GM21737 (cell line): ENCODE measurements at regions not wholly inside any gene's neighbourhood (a gene's known extent, or its start where the extent isn't known, plus 50 kb on each side); places are given as distances from the start of the nearest gene placed in this dataset.
"Not testable (repeated sequence)": the region's sequence is repeated elsewhere in the genome, so short reads cannot be mapped to it uniquely, and the experiment has no call there.

Source experiments
- ATAC-seq: cut with Tn5 transposase; IDR thresholded peaks from one replicate; pipeline ENCODE4 v1.9.1; 2021; ENCODE audit warnings: mild to moderate bottlenecking, moderate library complexity; ENCODE audit not compliant: unreplicated experiment

DNA sequence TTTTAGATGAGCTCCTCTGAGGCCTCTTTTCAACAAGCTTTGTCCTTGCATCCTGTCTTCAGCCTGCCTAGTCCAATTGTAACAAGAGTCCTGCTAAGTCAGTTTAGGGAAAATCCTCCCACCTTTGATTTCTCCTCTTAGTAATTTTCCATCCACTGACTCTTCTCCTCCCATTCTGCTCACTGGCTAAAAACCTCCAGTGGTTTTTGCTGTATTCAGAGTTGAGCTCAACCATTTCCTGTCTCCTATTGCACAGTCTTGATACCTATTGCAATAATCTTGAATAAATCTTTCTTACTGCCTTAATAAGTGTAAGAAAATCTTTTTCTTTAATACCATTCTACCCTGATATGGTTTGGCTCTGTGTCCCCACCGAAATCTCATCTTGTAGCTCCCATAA is 117.8 kb upstream of the ENPP6 start:
- ATAC-seq, result no peak

DNA sequence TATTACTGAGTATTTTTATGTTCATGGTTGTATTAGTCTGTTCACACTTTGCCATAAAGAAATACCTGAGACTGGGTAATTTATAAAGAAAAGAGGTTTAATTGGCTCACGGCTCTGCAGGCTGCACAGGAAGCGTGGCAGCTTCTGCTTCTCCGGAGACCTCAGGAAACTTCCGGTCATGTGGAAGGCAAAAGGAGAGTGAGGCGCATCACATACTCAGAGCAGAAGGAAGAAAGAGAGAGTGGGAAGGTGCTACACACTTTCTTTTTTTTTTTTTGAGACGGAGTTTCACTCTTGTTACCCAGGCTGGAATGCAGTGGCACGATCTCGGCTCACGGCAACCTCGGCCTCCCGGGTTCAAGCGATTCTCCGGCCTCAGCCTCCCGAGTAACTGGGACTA is 115.8 kb upstream of the ENPP6 start:
- not testable (repeated sequence) for ATAC-seq

DNA sequence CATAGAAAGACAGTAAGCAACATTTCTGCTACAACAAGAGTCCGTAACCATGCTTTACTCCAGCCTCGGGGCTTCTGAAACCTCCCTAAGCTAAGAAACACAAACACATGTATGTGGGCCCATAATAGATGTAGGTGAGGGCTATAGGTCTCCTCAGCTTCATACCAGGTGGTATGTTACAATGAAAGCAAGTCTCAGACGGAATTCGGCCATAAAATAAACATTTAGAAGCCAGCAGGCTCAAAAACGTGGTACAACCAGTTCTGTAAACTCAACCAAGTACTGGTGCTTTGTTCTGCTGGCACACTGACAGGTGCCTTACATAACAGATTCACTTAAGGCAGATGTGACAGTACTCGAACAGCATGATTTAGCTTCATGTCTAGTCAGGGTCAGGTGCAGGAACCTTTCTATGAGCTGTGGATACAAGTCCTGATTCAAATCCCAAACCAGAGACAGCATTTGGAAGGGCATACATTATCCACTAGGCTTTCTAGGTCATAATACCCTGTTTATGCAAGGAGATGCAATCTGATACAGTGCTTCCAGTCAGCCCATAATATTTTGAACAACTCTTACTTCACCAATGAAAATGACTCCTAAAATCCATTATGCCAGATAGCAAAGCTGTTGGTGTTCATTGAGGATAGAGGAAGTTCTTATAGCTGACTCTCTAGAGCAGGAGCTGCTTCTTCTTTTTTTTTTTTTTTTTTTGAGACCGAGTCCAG is 113.8 kb upstream of the ENPP6 start:
- no peak for ATAC-seq

DNA sequence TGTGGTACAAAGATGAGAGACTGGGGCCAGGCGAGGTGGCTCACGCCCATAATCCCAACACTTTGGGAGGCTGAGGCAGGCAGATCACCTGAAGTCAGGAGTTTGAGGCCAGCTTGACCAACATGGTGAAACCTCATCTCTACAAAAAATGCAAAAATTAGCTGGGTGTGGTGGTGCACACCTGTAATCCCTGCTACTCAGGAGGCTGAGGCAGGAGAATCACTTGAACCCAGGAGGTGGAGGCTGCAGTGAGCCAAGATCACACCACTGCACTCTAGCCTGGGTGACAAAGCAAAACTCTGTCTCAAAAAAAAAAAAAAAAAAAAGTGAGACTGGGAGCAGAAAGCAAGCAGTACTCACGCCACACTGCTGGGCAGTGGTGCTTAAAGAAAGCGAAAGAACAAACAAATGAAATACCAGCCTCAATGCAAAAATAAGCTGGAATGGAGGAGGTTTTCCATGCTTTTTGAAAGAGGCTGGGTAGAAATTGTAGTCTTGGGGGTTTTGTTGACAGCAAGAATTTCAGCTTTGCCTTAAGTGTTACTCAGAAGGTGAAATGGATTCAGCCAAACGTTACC is 112.9 kb upstream of the ENPP6 start:
- not testable (repeated sequence) for ATAC-seq

DNA sequence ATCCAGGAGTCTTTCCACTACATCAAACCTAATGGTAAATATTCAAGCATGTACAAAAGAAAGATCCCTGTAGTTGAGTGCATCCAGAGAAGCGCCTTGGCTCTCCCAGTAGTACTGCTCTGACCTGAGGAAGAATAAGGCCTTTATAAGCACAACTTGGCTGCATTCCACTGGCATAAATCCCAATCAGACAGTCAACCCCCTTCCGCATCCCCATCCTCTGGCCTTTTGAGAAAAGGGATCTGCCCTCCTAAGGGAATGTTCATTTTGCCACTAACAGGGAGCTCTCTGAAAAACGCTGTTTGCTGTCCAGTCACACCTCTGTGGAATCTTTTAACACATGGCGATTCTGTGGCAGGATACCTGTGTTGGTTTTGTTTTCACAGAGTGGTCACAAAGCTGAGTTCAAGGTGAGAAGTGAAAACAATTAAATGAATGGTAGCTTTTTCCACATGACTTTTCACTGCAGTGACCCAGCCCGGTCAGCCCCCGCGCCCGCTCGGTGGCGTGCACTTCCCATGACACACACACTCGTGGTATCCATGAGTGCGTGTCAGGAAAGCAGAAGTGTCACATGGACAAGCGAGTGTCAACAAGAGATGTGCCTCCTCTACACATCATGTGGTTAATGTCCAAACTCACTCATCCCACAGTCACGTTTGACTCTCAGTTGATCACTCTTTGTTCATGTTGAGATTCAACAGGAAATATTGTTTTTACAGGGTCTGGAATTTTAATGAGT is 112.2 kb upstream of the ENPP6 start:
- ATAC-seq, result peak; percentile 50

DNA sequence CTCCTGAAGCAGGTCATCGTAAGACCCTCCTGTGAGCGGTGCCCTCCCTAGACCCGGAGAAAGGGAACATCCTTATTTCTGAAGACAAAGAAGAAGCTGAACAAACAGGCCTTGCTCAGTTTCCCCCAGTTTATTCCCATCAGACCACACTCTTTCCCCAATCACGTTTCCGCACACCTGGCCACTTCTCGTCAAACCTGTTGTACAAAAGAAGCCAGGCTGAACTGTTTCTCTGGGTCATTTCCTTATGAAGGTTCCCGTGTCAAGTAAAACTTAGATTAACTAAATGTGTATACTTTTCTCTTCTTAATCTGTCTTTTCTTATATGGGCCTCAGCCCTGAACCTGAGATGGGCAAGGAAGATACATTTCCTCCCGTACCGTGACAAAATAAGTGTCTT is 111.6 kb upstream of the ENPP6 start:
- no peak for ATAC-seq

DNA sequence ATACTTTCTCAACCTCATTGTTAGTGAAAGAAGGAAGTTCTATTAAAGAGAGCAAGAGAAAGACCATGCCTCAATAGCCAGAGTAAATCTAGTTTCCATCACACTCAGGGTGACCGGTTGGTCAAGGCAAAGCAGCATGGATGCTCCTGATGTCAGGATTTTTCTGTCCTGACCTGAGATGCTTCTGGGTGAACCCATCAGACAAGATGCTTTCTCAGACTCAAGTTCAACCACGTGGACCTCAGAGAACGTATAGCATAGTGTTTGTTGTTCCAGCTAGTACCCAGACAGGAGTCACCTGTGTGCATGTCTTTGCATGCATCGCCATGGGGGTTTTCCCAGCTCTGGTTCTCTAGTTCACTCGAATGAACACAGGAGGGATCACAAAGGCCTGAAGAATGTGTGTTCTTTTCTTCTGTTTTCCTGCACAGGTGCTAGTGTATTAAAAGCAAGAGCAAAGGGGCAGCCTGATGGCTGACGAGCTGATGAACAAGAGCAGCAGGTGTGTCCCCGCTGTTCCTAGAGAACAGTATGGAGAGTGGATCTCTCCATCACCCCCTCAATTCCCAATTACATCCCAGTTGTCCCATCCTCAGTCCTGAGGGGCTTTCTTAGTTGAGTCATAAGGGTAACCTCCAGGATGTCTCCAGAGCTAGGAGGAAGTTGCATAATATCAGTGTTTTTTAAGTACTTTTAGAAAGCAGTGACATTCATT is 110.5 kb upstream of the ENPP6 start:
- ATAC-seq, result peak; percentile 58

DNA sequence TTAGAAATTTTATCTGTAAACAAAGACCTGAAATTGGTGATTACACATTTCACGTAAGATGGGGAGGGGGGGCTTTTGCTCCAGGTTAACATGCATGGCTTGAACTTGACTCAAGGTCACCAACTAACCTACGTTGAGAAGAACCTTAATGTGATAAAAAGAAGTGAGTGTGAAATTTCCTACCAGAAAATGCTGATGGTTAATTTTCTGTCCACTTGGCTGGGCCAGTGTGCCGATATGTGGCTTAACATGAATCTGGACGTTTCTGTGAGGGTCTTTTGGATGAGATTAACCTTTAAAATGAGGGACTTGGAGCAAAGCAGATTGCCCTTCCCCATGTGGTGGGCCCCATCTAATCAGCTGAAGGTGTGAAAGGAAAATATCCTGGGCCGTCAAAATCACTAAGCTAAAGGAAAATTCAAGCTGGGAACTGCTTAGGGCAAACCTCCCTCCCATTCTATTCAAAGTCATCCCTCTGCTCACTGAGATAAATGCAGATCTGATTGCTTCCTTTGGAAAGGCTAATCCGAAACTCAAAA is 107.3 kb upstream of the ENPP6 start:
- no peak for ATAC-seq

DNA sequence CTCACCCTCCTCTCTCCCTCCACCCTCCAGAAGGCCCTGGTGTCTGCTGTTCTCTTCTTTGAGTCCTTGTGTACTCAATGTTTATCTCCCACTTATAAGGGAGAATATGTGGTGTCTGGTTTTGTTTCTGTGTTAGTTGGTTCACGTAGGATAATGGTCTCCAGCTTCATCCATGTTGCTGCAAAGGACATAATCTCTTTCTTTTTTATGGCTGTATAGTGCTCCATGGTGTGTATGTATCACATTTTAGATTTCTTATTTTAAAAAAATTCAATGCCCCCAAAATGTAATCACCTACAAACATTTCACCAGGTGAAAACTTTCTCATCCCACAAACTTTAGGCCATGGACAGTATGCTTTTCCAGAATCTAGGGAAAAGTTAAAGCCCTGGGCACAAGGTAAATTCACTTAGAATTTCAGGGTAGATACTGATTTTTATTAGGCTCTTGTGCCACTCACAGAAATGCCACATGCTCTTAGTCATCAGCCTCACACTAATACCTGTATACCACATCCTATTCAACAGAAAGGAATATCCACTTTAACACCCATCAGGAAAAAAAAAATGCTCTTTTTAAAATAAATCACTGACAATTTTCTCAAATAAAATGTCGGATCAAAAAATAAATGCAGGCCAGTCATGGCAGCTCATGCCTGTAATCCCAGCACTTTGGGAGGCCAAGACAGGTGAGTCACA is 104.8 kb upstream of the ENPP6 start:
- ATAC-seq, result no peak

DNA sequence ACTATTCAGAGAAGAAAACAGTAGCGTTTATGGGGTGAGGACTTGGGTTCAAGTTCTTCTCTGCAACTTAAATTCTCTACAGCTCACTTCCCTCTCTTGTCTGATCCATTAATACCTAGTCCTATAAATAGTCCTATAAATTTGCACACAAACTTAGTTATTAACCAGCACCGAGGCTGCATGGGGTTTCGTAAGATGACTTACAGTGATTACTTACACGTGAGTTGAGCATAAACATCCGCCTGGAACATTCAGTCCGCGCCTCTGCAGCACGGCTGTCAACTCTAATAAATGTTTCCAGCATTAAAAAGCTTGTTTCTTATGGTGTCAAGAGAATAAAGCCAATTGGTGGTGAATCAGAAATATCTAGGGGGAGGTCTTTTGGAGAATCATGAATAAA is 103.0 kb upstream of the ENPP6 start:
- no peak for ATAC-seq

DNA sequence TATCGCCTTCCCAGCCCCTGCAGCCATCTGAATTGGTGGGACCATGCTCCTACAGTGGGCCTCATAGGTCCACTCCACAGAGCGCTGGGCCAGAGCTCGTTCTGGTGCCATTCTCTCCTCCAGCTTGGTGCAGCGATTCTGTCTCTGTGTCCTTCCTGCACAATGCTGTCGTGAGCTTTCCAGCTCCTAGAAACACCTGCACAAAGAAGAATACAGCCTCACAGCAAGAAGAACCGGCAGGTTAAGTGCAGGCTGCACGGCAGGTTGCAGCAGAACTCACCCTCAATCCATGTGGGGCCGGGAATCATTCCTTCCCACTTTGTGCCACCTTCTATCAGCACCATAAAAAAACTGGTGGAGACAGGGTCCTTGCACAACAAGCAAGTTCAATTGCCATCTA is 101.2 kb upstream of the ENPP6 start:
- no peak for ATAC-seq

DNA sequence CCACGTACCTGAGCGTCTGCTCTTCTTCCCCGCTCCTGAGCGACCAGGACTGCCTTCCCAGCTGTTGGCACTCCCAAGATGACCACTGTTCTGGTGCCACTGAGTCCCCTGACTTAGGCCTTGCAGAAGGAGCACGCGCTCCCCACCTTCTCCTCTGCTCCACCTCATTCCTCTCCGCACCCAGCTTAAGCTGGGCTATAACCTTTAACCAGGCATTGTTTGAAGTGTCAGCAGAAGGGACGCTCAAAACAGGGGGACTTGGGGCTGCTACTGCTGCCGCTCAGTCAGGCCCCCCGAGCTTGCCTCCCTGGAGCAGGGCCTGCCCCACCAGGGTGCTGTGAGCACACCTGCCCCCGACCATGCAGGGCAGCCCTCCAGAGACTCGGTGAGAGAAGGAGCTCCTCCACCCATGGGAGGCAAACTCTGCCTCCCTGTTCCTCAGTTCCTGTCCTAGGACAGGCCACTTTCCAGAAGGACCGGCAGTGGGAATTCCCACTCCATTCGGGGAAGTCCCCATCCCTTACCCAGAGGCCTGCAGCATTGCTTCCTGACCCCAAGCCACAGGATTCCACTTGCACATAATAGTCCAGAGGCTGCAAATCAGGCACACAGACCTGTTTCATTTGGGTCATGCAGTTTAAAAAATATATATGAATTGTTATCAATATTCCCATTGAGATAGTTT is 99.7 kb upstream of the ENPP6 start:
- no peak for ATAC-seq

DNA sequence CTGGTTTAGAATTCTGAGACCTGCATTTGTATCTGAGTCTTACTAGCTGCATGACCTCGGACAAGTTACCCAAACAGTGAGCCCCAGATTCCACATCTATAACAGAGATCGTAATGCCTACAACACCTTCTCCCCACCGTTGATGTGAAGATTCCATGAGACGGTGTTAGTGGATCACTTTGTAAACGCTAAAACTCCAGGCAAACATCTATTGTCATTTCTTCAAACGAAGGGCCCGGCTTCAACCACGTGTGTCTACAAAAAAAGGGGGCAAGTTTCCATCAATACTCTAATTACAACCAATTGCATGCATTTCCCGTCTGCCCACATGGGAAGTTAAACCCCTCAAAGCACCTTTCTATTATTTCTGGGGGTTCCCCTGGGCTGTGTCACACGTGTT is 99.1 kb upstream of the ENPP6 start:
- no peak for ATAC-seq

DNA sequence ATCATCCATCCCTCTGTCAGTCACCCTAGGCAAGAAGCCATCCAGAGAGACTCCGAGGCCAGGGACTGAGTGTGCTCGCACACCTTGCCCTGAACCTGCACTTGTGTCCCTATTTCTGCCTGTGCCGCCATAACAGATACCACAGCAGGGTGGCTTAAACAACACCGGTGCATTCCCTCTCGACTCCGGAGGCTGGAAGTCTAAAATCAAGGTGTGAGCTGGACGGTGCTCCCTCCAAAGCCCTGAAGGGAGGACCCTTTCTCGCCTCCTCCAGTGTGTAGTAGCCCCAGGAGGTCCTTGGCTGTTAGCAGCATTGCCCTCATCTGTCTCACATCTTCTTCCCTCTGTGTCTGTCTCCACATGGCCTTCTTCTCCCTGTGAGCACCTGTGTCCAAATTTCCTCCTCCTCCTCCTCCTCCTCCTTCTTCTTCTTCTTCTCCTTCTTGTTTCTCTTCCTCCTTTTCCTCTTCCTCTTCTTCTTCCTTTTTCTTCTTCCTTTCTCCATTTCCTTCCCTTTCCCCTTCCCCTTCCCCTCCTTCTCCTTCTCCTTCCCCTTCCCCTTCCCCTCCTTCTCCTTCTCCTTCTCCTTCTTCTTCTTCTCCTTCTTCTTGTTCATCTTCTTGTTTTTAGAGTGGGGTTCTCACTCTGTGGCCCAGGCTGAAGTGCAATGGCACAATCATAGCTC is 98.1 kb upstream of the ENPP6 start:
- no peak for ATAC-seq

DNA sequence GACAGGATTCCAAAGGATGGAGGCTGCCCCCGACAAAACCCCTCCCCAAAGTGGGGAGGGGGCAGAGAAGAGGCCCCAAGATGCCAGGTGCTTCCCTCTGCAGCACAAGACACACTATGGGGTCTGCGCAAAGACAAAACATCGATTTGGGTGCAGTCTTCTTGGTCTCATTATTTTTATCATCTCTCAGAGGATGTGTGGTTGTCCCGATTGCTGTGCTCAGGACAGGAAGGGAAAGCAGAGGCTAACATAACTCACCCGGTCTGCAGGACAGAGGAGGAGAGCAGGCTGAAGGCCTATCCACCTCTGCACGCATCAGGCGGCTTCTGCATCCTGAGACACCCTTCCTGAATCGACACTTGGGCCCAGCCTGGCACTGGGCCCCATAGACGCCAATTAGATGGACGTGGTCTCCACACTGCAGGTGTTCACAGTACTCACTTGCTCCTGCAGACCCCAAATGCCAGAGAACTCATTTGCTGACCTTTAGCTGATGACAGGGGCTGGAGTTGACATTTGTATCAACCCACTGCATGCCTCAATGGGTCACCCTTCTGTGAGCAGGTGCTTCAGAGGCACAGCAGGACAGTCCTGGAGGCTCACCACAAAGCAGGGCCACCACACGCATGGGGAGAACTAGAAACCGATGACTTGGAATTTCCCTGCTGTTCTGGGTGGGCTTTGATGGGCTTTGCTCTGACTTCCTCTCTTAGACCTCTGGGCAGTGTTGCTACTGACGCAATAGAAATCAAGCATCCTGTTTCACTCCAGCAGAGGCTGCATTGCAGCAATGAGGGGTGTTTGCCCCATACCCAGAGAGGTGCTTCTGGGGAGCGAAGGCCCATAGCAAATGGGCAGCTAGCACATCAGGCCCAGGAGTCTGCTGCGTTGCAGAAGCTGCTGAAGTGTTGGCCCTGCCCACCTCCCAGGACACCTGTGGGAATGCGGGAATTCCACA is 96.3 kb upstream of the ENPP6 start:
- peak; percentile 74 for ATAC-seq

DNA sequence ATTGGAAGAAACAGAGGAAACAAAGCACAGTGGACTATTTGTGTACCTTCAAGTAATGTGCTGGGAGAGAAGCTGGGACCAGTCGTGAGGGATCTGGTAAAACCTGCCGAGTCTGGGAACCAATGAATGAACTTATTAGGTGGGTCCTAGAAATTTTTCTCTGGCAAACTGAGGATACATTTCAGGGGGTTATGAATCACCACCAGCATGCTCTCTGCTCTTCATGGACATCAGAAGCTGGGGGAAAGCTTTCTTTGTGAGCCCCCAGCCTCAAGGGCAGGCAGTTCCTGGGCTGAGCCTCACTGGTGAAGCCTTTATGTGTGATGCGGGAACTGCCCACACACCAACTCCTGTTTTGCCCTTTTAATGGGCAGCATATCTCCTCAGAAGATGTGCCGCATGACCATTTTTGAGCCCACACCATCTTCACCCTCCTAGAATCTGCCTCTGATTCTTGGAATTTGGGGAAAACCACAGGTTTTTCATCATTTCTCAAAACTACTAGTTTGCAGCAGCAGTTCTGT is 95.4 kb upstream of the ENPP6 start:
- no peak for ATAC-seq

DNA sequence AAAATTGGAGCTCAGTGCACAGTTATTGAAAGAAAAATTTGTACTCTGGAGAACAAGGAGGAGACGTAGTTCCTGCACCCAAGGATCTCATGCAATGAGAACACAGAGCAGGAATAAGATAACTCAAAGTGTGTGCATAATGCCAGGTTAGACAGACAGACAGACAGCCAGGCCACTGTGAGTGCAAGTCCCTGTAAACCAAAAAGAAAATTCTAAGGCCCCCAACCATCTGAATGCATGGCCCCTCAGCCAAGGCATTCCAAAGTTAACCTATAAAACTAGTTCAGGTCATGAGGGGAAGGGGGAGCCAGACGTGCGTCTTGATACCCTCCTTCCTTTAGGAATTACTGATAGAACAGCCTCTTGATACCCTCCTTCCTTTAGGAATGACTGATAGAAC is 94.5 kb upstream of the ENPP6 start:
- ATAC-seq, result no peak
